ENCODE measurements at regions not wholly inside any gene's neighbourhood (a gene's known extent, or its start where the extent isn't known, plus 50 kb on each side); places are given as distances from the start of the nearest gene placed in this dataset.
"Not testable (repeated sequence)": the region's sequence is repeated elsewhere in the genome, so short reads cannot be mapped to it uniquely, and the experiment has no call there.

DNA sequence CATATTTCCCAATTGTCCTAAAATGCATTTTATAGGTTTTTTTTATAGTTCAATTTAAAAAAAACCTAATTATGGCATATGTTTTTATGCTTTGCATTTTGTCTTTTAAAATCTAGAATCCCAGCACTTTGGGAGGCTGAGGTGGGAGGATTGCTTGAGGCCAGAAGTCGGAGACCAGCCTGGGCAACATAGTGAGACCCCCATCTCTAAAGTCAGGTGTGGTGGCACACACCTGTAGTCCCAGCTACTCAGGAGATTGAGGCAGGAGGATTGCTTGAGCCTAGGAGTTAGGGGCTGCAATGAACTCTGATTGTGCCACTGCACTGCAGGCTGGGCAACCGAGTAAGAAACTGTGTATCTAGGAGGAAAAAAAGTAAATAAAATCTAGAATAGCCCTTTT lies 137.2 kb upstream of the POU3F1 start:
- H3K36me3 ChIP-seq (ENCODE audit: control insufficient read depth in 5 of 5, insufficient read depth in 5 of 5, low read length in 5 of 5), result no peaks in the 10 kb centered on the region
- H3K9ac ChIP-seq (ENCODE audit: low read length in 5 of 5), result no peak overlapping the region
- H3K9me3 ChIP-seq (ENCODE audit: control insufficient read depth in 5 of 5, low read length in 5 of 5), result peaks cover 0 to 6% (median 5%) of the 10 kb centered on the region in 5 donors
- no peak overlapping the region for H3K27ac ChIP-seq (ENCODE audit: low read depth, low read length)
- peaks cover 0 to 9% (median 7%) of the 10 kb centered on the region in 5 donors for H3K4me1 ChIP-seq (ENCODE audit: control insufficient read depth in 5 of 5, insufficient read depth in 5 of 5, low read length in 5 of 5)
- peaks cover 0 to 8% (median 6%) of the 10 kb centered on the region in 5 donors for H3K27me3 ChIP-seq (ENCODE audit: control insufficient read depth in 5 of 5, insufficient read depth in 4 of 5, low read length in 5 of 5)
- H3K4me3 ChIP-seq (ENCODE audit: low read depth in 1 of 5, low read length in 5 of 5), result no peak overlapping the region

DNA sequence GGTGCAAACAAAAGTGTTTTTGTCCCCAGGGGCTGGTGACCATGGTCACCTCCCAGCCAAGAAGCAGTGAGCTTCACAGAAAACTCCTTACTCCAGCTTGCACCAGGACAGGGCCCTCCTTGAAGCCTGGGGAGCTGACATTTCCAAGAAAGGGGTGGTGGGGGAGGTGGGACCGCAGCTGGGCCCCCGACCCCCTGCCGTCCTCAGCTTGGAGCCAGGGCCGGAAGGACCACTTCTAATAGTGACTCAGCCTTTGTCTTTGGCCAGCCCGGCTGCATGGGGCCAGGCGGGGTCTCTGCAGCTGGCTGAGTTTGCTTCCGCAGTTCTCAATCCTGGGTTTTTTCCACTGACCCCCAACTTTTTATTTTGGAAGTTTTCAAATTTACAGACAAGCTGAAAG lies 136.5 kb upstream of the POU3F1 start:
- Histone ChIP-seq H3K4me1 (ENCODE audit: control insufficient read depth in 5 of 5, insufficient read depth in 5 of 5, low read length in 5 of 5) (peaks cover 0 to 9% (median 7%) of the 10 kb centered on the region in 5 donors), H3K4me3 (ENCODE audit: low read depth in 1 of 5, low read length in 5 of 5) (no peak overlapping the region), H3K27ac (ENCODE audit: low read depth, low read length) (no peak overlapping the region), H3K9ac (ENCODE audit: low read length in 5 of 5) (no peak overlapping the region), H3K9me3 (ENCODE audit: control insufficient read depth in 5 of 5, low read length in 5 of 5) (no peaks in the 10 kb centered on the region), H3K36me3 (ENCODE audit: control insufficient read depth in 5 of 5, insufficient read depth in 5 of 5, low read length in 5 of 5) (no peaks in the 10 kb centered on the region), H3K27me3 (ENCODE audit: control insufficient read depth in 5 of 5, insufficient read depth in 4 of 5, low read length in 5 of 5) (peaks cover 0 to 8% (median 6%) of the 10 kb centered on the region in 5 donors)

DNA sequence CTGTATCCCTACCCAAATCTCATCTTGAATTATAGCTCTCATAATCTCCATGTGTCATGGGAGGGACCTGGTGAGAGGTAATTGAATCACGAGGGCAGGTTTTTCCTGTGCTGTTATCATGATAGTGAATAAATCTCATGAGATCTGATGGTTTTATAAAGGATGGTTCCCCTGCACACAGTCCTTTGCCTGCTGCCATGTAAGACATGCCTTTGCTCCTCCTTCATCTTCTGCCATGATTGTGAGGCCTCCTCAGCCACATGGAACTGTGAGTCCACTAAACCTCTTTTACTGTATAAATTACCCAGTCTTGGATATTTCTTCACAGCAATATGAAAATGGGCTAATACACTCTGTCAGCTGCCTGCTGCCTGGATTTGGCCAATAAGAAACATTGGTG lies 133.8 kb upstream of the POU3F1 start:
- not testable (repeated sequence) for H3K4me3 ChIP-seq (ENCODE audit: low read depth in 1 of 5, low read length in 5 of 5); H3K9ac ChIP-seq (ENCODE audit: low read length in 5 of 5); H3K36me3 ChIP-seq (ENCODE audit: control insufficient read depth in 5 of 5, insufficient read depth in 5 of 5, low read length in 5 of 5); H3K9me3 ChIP-seq (ENCODE audit: control insufficient read depth in 5 of 5, low read length in 5 of 5); H3K27ac ChIP-seq (ENCODE audit: low read depth, low read length)
- Histone ChIP-seq H3K4me1 (ENCODE audit: control insufficient read depth in 5 of 5, insufficient read depth in 5 of 5, low read length in 5 of 5) (peaks cover 0 to 12% (median 8%) of the 10 kb centered on the region in 5 donors), H3K27me3 (ENCODE audit: control insufficient read depth in 5 of 5, insufficient read depth in 4 of 5, low read length in 5 of 5) (peaks cover 0 to 11% (median 2%) of the 10 kb centered on the region in 5 donors)

DNA sequence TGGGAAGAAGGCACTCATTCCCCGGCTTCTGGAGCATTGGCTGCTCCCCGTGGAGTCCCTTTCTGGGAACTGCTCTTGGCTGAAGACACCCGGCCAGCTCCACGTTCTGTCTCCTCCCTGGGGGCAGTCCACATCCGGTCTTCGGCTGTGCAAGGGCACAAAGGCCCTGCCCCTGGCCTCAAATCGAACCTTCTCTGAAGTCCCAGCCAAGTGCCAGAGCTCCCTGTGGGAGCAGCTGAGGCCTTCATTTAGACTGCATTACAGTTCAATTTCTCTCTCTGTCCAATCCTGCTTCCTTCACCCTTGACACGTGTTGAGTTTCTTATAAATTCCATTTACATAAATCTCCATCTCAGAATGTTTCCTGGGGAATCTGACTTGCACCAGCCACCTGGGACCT lies 132.9 kb upstream of the POU3F1 start:
- peaks cover 0 to 17% (median 7%) of the 10 kb centered on the region in 5 donors for H3K27me3 ChIP-seq (ENCODE audit: control insufficient read depth in 5 of 5, insufficient read depth in 4 of 5, low read length in 5 of 5)
- no peaks in the 10 kb centered on the region for H3K36me3 ChIP-seq (ENCODE audit: control insufficient read depth in 5 of 5, insufficient read depth in 5 of 5, low read length in 5 of 5)
- H3K4me3 ChIP-seq (ENCODE audit: low read depth in 1 of 5, low read length in 5 of 5), result no peak overlapping the region
- no peak overlapping the region for H3K27ac ChIP-seq (ENCODE audit: low read depth, low read length)
- peaks cover 0 to 12% (median 8%) of the 10 kb centered on the region in 5 donors for H3K4me1 ChIP-seq (ENCODE audit: control insufficient read depth in 5 of 5, insufficient read depth in 5 of 5, low read length in 5 of 5)
- no peaks in the 10 kb centered on the region for H3K9me3 ChIP-seq (ENCODE audit: control insufficient read depth in 5 of 5, low read length in 5 of 5)
- H3K9ac ChIP-seq (ENCODE audit: low read length in 5 of 5), result no peak overlapping the region

DNA sequence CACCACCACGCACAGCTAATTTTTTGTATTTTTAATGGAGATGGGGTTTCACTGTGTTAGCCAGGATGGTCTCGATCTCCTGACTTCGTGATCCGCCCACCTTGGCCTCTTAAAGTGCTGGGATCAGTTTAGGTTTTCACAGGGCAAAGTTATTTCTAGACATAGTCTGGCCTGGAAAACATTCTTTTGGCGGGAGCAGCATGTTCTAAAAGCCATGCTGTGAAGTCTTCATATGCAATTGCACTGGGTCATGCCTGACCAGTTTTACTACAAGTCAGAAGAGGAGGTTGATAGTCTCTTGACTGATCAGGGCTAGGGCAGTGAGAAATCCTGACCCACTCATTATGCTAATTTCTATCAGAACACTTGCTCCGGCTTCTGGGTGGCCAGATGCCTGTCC lies 131.6 kb upstream of the POU3F1 start:
- Histone ChIP-seq H3K9me3 (ENCODE audit: control insufficient read depth in 5 of 5, low read length in 5 of 5) (no peaks in the 10 kb centered on the region), H3K27me3 (ENCODE audit: control insufficient read depth in 5 of 5, insufficient read depth in 4 of 5, low read length in 5 of 5) (peaks cover 0 to 17% (median 7%) of the 10 kb centered on the region in 5 donors), H3K4me3 (ENCODE audit: low read depth in 1 of 5, low read length in 5 of 5) (no peak overlapping the region), H3K36me3 (ENCODE audit: control insufficient read depth in 5 of 5, insufficient read depth in 5 of 5, low read length in 5 of 5) (no peaks in the 10 kb centered on the region), H3K4me1 (ENCODE audit: control insufficient read depth in 5 of 5, insufficient read depth in 5 of 5, low read length in 5 of 5) (peaks cover 0 to 12% (median 8%) of the 10 kb centered on the region in 5 donors), H3K27ac (ENCODE audit: low read depth, low read length) (no peak overlapping the region), H3K9ac (ENCODE audit: low read length in 5 of 5) (no peak overlapping the region)

DNA sequence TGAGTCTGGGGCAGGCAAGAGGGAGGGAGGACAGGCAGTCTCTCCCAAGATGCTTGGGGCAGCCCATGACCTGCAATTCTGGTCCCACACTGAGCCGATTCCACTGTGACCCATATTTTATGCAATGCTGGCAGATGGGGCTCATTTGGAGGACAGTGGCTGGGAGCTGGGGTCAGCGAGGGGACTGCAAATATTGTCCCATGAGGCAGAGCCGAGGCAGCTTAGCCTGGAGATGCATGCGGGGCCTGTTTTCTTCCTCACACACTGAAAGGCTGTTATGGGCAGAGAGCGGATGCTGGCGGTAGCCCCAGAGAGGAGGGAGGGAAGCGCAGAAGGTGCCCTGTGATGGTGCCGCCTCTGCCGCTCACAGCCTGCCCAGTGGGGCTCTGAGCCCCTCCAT lies 128.5 kb upstream of the POU3F1 start:
- Histone ChIP-seq H3K9ac (ENCODE audit: low read length in 5 of 5) (no peak overlapping the region), H3K4me1 (ENCODE audit: control insufficient read depth in 5 of 5, insufficient read depth in 5 of 5, low read length in 5 of 5) (peaks cover 0 to 11% (median 8%) of the 10 kb centered on the region in 5 donors), H3K27me3 (ENCODE audit: control insufficient read depth in 5 of 5, insufficient read depth in 4 of 5, low read length in 5 of 5) (peaks cover 0 to 13% (median 7%) of the 10 kb centered on the region in 5 donors), H3K4me3 (ENCODE audit: low read depth in 1 of 5, low read length in 5 of 5) (no peak overlapping the region), H3K9me3 (ENCODE audit: control insufficient read depth in 5 of 5, low read length in 5 of 5) (no peaks in the 10 kb centered on the region), H3K36me3 (ENCODE audit: control insufficient read depth in 5 of 5, insufficient read depth in 5 of 5, low read length in 5 of 5) (no peaks in the 10 kb centered on the region), H3K27ac (ENCODE audit: low read depth, low read length) (no peak overlapping the region)

DNA sequence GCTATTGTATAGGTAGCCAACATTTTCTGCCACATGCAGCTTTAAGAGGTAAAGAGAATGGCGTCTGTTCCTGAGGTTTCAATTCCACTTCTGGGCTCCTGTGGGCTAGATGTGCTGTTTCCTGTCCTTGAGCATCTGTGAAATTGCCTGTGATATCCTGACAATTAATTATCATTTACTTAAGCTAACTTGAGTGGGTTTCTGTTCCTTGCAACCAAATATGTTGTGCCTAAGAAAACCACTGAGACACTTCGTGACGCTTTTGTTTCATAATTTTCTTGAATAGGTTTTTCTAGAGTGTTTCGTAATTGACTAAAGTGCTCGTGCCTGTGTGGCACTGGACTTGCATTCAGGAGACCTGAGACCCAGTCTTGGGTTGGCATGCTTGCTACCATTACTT lies 127.3 kb upstream of the POU3F1 start:
- H3K27me3 ChIP-seq (ENCODE audit: control insufficient read depth in 5 of 5, insufficient read depth in 4 of 5, low read length in 5 of 5), result peaks cover 0 to 13% (median 7%) of the 10 kb centered on the region in 5 donors
- H3K27ac ChIP-seq (ENCODE audit: low read depth, low read length), result no peak overlapping the region
- H3K9ac ChIP-seq (ENCODE audit: low read length in 5 of 5), result no peak overlapping the region
- H3K4me3 ChIP-seq (ENCODE audit: low read depth in 1 of 5, low read length in 5 of 5), result no peak overlapping the region
- H3K9me3 ChIP-seq (ENCODE audit: control insufficient read depth in 5 of 5, low read length in 5 of 5), result no peaks in the 10 kb centered on the region
- H3K4me1 ChIP-seq (ENCODE audit: control insufficient read depth in 5 of 5, insufficient read depth in 5 of 5, low read length in 5 of 5), result peaks cover 0 to 4% (median 0%) of the 10 kb centered on the region in 5 donors
- no peaks in the 10 kb centered on the region for H3K36me3 ChIP-seq (ENCODE audit: control insufficient read depth in 5 of 5, insufficient read depth in 5 of 5, low read length in 5 of 5)

DNA sequence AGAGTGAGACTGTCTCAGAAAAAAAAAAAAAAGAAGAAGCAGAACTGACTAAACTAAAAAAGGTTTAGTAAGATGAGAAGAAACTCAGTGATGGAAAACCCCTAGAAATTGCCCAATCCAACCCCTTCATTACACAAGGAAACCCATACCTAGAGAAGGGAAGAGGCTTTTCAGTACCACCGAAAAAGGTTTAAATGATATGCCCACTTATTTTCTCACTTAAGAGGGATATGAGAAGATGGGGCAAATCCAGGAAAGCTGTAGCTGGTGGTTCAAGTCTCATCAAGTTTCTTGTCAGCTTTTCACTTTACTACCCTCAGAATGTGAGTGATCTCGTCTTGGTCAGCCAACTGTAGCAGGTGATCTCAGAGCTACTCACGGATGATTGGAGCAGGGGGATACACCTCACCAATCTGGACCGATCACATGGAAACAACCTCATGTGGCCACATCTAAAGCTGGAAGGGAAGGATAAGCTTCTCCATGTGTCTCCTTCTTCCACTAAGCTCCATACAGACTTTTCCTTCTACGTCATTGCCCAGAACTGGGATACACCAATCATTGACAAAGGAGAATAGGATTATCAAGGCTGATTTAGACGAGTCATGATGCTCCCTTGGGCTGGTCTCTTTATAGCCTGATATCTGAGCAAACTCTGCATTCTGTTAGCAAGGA lies 126.7 kb upstream of the POU3F1 start:
- Histone ChIP-seq H3K27me3 (ENCODE audit: control insufficient read depth in 5 of 5, insufficient read depth in 4 of 5, low read length in 5 of 5) (peaks cover 0 to 11% (median 7%) of the 10 kb centered on the region in 5 donors), H3K9ac (ENCODE audit: low read length in 5 of 5) (no peak overlapping the region), H3K27ac (ENCODE audit: low read depth, low read length) (no peak overlapping the region), H3K36me3 (ENCODE audit: control insufficient read depth in 5 of 5, insufficient read depth in 5 of 5, low read length in 5 of 5) (no peaks in the 10 kb centered on the region), H3K4me3 (ENCODE audit: low read depth in 1 of 5, low read length in 5 of 5) (no peak overlapping the region), H3K4me1 (ENCODE audit: control insufficient read depth in 5 of 5, insufficient read depth in 5 of 5, low read length in 5 of 5) (peaks cover 0 to 4% (median 0%) of the 10 kb centered on the region in 5 donors), H3K9me3 (ENCODE audit: control insufficient read depth in 5 of 5, low read length in 5 of 5) (no peaks in the 10 kb centered on the region)

DNA sequence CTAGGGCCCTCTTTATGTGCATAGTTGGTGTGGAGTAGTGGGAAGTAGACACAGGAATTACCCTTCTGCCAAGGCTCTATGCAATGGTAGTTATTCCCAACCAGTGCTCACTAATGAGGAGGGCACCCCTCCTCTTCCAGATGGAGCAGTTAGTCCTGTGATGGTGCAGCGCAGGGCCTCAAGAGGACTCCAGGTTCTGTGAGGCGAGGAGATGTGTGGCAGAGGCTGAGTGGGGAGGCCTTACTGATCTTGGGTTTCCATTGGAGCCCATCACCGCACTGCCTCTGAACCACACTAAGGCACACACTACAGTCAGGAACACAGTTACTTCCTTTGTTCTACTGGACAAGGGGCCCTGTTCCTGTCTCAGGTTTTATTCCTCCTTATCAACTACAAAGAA lies 122.5 kb upstream of the POU3F1 start:
- Histone ChIP-seq H3K4me1 (ENCODE audit: control insufficient read depth in 5 of 5, insufficient read depth in 5 of 5, low read length in 5 of 5) (no peaks in the 10 kb centered on the region), H3K9me3 (ENCODE audit: control insufficient read depth in 5 of 5, low read length in 5 of 5) (peaks cover 0 to 2% (median 0%) of the 10 kb centered on the region in 5 donors), H3K36me3 (ENCODE audit: control insufficient read depth in 5 of 5, insufficient read depth in 5 of 5, low read length in 5 of 5) (no peaks in the 10 kb centered on the region), H3K27ac (ENCODE audit: low read depth, low read length) (no peak overlapping the region), H3K9ac (ENCODE audit: low read length in 5 of 5) (no peak overlapping the region), H3K27me3 (ENCODE audit: control insufficient read depth in 5 of 5, insufficient read depth in 4 of 5, low read length in 5 of 5) (peaks cover 0 to 5% (median 3%) of the 10 kb centered on the region in 5 donors), H3K4me3 (ENCODE audit: low read depth in 1 of 5, low read length in 5 of 5) (no peak overlapping the region)

DNA sequence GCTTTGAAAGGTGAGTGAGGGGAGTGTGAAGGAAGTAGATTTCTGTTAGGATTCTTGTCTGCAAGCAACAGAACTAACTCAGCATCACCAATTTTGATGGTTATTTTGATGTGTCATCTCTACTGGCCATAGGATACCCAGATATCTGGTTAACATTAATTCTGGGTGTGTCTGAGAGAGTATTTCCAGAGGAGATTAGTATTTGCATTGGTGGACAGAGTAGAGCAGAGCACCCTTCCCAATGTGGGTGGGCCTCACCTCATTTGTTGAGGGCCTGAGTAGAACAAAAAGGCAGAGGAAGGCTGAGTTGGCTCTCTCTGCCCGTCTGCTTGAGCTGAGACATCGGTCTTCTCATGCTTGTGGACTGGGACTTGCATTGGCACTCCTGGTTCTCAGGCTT lies 121.8 kb upstream of the POU3F1 start:
- H3K27me3 ChIP-seq (ENCODE audit: control insufficient read depth in 5 of 5, insufficient read depth in 4 of 5, low read length in 5 of 5), result peaks cover 0 to 5% (median 3%) of the 10 kb centered on the region in 5 donors
- no peaks in the 10 kb centered on the region for H3K36me3 ChIP-seq (ENCODE audit: control insufficient read depth in 5 of 5, insufficient read depth in 5 of 5, low read length in 5 of 5)
- H3K4me3 ChIP-seq (ENCODE audit: low read depth in 1 of 5, low read length in 5 of 5), result no peak overlapping the region
- H3K27ac ChIP-seq (ENCODE audit: low read depth, low read length), result no peak overlapping the region
- H3K4me1 ChIP-seq (ENCODE audit: control insufficient read depth in 5 of 5, insufficient read depth in 5 of 5, low read length in 5 of 5), result no peaks in the 10 kb centered on the region
- peaks cover 0 to 2% (median 0%) of the 10 kb centered on the region in 5 donors for H3K9me3 ChIP-seq (ENCODE audit: control insufficient read depth in 5 of 5, low read length in 5 of 5)
- no peak overlapping the region for H3K9ac ChIP-seq (ENCODE audit: low read length in 5 of 5)

Data from subcutaneous abdominal adipose tissue (tissue), 5 donors.